GM12864 (cell line): ENCODE measurements at regions not wholly inside any gene's neighbourhood (a gene's known extent, or its start where the extent isn't known, plus 50 kb on each side); places are given as distances from the start of the nearest gene placed in this dataset.
"Not testable (repeated sequence)": the region's sequence is repeated elsewhere in the genome, so short reads cannot be mapped to it uniquely, and the experiment has no call there.

Source experiments
- DNase-seq: peaks from one replicate; pipeline ENCODE4 v3.0.0-alpha.2; 2011; ENCODE audit warnings: low read depth
- H3K4me3 ChIP-seq: 2 replicates; pipeline ENCODE4 v1.5.1; 2011; ENCODE audit warnings: mild to moderate bottlenecking, low read depth, low read length, control low read depth
- CTCF ChIP-seq: IDR thresholded peaks from 2 replicates; pipeline ENCODE4 v1.5.1; 2011; ENCODE audit warnings: low read depth, mild to moderate bottlenecking, moderate library complexity, low read length, control low read depth, inconsistent platforms; ENCODE audit errors: missing control alignments

GRCh38 chr12:92378682-92379479 lies 233.2 kb upstream of the BTG1 start:
- no peak for TF ChIP-seq CTCF
- DNase-seq = no peak
- no peak overlapping the region for H3K4me3 ChIP-seq

GRCh38 chr12:92375504-92375903 lies 229.9 kb upstream of the BTG1 start:
- not testable (repeated sequence) for DNase-seq, H3K4me3 ChIP-seq

- no peak overlapping the region for H3K4me3 ChIP-seq
- no peak for DNase-seq
- TF ChIP-seq CTCF = no peak
Observed at GRCh38 chr12:92370828-92371227, 225.2 kb upstream of the BTG1 start.

DNA sequence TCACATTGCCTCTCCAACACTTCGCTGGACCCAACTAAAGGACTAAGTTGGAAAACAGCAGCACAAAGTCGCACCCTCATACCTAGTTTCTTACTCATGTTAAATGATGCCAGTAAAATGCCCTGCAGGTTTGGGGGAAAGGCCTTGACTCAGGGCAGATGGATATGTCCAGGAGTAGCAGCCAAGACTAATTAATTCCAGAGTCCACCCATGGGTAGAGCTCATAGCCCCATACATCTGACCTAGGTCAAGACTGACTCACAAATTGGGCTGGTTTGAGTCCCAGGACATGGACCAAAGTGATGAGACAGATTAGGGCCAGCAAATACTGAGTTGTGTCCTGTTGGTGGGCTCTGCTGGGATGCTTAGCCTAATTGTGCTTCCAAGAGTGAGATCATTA lies 224.0 kb upstream of the BTG1 start:
- no peak for DNase-seq
- no peak for TF ChIP-seq CTCF
- H3K4me3 ChIP-seq = no peak overlapping the region

DNA sequence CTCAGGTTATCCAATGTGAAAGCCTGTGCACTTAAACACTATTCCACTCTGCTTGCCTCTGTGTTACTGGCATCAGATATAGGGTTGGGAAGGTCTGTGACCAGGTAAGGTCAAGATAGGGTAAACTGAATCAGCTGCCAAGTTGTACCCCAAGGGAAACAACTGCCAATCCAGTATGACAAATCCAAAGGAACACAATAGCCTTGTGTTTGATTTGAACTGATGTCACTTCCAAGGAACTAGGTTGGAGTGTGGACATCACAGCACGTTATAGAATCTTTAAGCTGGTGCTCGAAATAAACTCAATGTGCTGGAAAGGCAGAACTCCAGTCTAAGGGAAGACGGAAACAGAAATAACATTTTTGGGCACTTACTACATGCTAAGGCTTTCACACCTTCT lies 223.4 kb upstream of the BTG1 start:
- no peak overlapping the region for H3K4me3 ChIP-seq
- TF ChIP-seq CTCF = no peak
- no peak for DNase-seq

DNA sequence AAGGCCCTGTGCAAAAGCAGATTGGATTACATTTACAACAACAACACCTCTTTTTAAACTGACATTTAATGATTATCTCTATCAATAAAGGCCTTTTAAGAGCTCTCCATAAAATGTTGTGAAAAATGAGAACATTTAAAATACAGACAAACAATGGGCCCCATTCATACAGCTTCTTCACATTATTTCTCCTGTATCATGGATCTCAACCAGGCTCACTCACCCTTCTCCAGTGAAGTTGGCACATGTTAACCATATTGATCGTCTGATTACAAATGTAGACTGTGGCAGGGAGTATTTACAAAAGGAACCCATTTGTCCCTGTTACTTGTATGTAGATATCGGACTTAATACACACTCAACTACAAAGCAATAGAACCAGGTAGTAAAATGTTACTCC lies 220.2 kb upstream of the BTG1 start:
- DNase-seq = no peak
- no peak for TF ChIP-seq CTCF
- H3K4me3 ChIP-seq = no peak overlapping the region

GRCh38 chr12:92365333-92365732 lies 219.7 kb upstream of the BTG1 start:
- DNase-seq = peak; percentile 65
- no peak overlapping the region for H3K4me3 ChIP-seq
- TF ChIP-seq CTCF = no peak
